ENCODE measurements at regions not wholly inside any gene's neighbourhood (a gene's known extent, or its start where the extent isn't known, plus 50 kb on each side); places are given as distances from the start of the nearest gene placed in this dataset.

DNA sequence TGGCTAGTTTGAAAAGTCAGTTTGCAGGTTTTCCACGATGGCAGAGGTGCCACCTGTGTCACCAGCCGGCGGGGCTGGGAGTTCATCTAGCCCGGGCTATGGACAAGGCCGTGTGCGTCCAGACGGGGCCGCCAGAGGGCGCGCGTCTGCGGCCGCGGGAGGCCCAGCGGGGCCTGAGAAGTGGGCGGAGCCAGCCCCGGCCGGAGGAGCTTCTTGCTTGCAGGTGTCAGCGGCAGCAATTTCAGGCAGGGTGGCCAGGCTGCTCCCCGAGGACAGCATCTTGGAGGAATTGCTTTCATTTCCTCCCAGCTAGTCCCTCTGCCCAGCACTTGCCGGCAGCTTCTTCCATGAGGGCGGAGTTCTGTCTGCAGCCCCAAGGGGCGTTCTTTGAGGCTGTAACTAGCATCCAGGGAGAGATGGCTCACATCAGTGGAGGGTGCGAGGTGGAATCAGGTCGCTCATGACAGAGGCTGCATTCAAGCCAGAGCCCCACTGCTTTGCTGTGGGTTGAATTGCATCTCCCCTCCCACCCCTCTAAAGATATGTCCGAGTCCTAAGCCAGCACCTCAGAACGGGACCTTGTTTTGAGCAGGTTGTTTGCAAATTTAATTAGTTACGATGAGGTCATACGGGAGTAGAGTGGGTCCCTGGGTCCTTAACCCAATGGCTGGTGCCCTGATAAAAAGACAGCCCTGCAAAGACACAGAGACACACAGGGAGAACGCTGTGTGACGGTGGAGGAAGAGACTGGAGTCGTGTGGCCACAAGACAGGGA is 85.9 kb upstream of the MKI67 start:
- WGBS (ENCODE audit: insufficient coverage, low coverage, missing lambda C conversion rate), result 5% methylated on average over 23 of the region's 32 CpGs
- Histone ChIP-seq H3K27ac (ENCODE audit: extremely low read depth, low read depth, low read length) (no peak overlapping the region), H3K79me2 (ENCODE audit: control insufficient read depth, insufficient read depth, low read length) (no peaks in the 10 kb centered on the region), H3K9me1 (ENCODE audit: control insufficient read depth, insufficient read depth, low read length) (no peaks in the 10 kb centered on the region), H3K4me1 (replicated peaks in 1 of 2; ENCODE audit: control insufficient read depth in 2 of 2, insufficient read depth in 2 of 2, low read length in 2 of 2) (peaks cover 0 to 20% of the 10 kb centered on the region in 2 experiments; a peak in 2 of 5 replicates), H4K20me1 (replicated peaks; ENCODE audit: control insufficient read depth, insufficient read depth, low read length) (no peaks in the 10 kb centered on the region), H3K9me3 (replicated peaks; ENCODE audit: control insufficient read depth, insufficient read depth, low read depth, low read length) (no peaks in the 10 kb centered on the region), H3K4me2 (ENCODE audit: insufficient read depth, low read length) (no peak overlapping the region; the same call in 1 of the 2 replicates), H3K9ac (ENCODE audit: insufficient read depth in 1 of 2, low read depth in 2 of 2, low read length in 2 of 2) (no peak overlapping the region), H3K4me3 (no peak overlapping the region), H3K27me3 (ENCODE audit: control insufficient read depth in 2 of 2, insufficient read depth in 2 of 2, low read length in 2 of 2) (peaks cover 7 to 35% of the 10 kb centered on the region in 2 experiments; a peak in 4 of 5 replicates), H2AFZ (ENCODE audit: low read depth, low read length) (no peak overlapping the region), H3K36me3 (ENCODE audit: control insufficient read depth, insufficient read depth, low read length) (no peaks in the 10 kb centered on the region)
- DNase-seq (ENCODE audit: extremely low read depth in 1 of 4, low spot score in 3 of 4) (peak; percentile 79 to 90 (median 90)), FAIRE-seq (peak; percentile 23), ATAC-seq (peak; percentile 97)
- ChIA-PET POLR2A (no interaction called here), CTCF (ENCODE audit: low intra/inter-chr PET ratio) (no interaction called here)
- in situ Hi-C loops (cut with MboI) (no loop called here), intact Hi-C loops (cut with micrococcal nuclease) (no loop called here)
- BruUV-seq (replicated peaks), result no TSS peak
- TF ChIP-seq RFX5 (IDR thresholded peaks at IDR 0.05; ENCODE audit: low read depth, low read length) (no peak), TOE1 (IDR thresholded peaks at IDR 0.05; ENCODE audit: borderline replicate concordance) (no peak), TOE1 (CRISPR knock-in tag; IDR thresholded peaks at IDR 0.05; ENCODE audit: borderline replicate concordance, low read depth) (no peak), HNRNPH1 (optimal IDR thresholded peaks at IDR 0.05; ENCODE audit: low read depth, low read length) (no peak), ZNF436 (CRISPR knock-in tag; IDR thresholded peaks at IDR 0.05) (no peak), ZNF408 (CRISPR knock-in tag; IDR thresholded peaks at IDR 0.05; ENCODE audit: low read depth) (no peak), KLF6 (CRISPR knock-in tag; IDR thresholded peaks at IDR 0.05; ENCODE audit: borderline replicate concordance) (no peak), ZNF197 (CRISPR knock-in tag; IDR thresholded peaks at IDR 0.05; ENCODE audit: low read depth) (no peak)
- TF ChIP-seq, protein P1, sequence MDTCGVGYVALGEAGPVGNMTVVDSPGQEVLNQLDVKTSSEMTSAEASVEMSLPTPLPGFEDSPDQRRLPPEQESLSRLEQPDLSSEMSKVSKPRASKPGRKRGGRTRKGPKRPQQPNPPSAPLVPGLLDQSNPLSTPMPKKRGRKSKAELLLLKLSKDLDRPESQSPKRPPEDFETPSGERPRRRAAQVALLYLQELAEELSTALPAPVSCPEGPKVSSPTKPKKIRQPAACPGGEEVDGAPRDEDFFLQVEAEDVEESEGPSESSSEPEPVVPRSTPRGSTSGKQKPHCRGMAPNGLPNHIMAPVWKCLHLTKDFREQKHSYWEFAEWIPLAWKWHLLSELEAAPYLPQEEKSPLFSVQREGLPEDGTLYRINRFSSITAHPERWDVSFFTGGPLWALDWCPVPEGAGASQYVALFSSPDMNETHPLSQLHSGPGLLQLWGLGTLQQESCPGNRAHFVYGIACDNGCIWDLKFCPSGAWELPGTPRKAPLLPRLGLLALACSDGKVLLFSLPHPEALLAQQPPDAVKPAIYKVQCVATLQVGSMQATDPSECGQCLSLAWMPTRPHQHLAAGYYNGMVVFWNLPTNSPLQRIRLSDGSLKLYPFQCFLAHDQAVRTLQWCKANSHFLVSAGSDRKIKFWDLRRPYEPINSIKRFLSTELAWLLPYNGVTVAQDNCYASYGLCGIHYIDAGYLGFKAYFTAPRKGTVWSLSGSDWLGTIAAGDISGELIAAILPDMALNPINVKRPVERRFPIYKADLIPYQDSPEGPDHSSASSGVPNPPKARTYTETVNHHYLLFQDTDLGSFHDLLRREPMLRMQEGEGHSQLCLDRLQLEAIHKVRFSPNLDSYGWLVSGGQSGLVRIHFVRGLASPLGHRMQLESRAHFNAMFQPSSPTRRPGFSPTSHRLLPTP (IDR thresholded peaks at IDR 0.05; ENCODE audit: borderline replicate concordance, extremely low read depth, insufficient read length), result no peak
- TF ChIP-seq, protein P2, sequence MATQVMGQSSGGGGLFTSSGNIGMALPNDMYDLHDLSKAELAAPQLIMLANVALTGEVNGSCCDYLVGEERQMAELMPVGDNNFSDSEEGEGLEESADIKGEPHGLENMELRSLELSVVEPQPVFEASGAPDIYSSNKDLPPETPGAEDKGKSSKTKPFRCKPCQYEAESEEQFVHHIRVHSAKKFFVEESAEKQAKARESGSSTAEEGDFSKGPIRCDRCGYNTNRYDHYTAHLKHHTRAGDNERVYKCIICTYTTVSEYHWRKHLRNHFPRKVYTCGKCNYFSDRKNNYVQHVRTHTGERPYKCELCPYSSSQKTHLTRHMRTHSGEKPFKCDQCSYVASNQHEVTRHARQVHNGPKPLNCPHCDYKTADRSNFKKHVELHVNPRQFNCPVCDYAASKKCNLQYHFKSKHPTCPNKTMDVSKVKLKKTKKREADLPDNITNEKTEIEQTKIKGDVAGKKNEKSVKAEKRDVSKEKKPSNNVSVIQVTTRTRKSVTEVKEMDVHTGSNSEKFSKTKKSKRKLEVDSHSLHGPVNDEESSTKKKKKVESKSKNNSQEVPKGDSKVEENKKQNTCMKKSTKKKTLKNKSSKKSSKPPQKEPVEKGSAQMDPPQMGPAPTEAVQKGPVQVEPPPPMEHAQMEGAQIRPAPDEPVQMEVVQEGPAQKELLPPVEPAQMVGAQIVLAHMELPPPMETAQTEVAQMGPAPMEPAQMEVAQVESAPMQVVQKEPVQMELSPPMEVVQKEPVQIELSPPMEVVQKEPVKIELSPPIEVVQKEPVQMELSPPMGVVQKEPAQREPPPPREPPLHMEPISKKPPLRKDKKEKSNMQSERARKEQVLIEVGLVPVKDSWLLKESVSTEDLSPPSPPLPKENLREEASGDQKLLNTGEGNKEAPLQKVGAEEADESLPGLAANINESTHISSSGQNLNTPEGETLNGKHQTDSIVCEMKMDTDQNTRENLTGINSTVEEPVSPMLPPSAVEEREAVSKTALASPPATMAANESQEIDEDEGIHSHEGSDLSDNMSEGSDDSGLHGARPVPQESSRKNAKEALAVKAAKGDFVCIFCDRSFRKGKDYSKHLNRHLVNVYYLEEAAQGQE (IDR thresholded peaks at IDR 0.05; ENCODE audit: borderline replicate concordance), result no peak
- TF ChIP-seq, protein P2 (CRISPR knock-in tag; IDR thresholded peaks at IDR 0.05; ENCODE audit: low read depth), result no peak

Data from K562 (cell line).